ENCODE measurements at regions not wholly inside any gene's neighbourhood (a gene's known extent, or its start where the extent isn't known, plus 50 kb on each side); places are given as distances from the start of the nearest gene placed in this dataset.

GRCh38 chr12:19630536-19630935 lies 191.2 kb downstream of the AEBP2 start:
- Histone ChIP-seq H3K9ac (ENCODE audit: low read depth, low read length, poor library complexity, severe bottlenecking) (no peak overlapping the region), H4K20me1 (ENCODE audit: insufficient read depth, low read length, poor library complexity, severe bottlenecking) (no peaks in the 10 kb centered on the region), H3F3A (ENCODE audit: low read depth) (no peaks in the 10 kb centered on the region), H3K79me2 (ENCODE audit: insufficient read depth, low read length) (no peaks in the 10 kb centered on the region), H2AFZ (ENCODE audit: low read length) (no peak overlapping the region), H3K36me3 (ENCODE audit: insufficient read depth, low read length) (no peaks in the 10 kb centered on the region), H3K4me1 (ENCODE audit: insufficient read depth, low read length, poor library complexity, severe bottlenecking) (no peaks in the 10 kb centered on the region), H3K4me2 (ENCODE audit: low read depth, low read length, poor library complexity, severe bottlenecking) (no peak overlapping the region), H3K9me3 (ENCODE audit: insufficient read depth, low read depth, low read length) (no peaks in the 10 kb centered on the region), H3K4me3 (ENCODE audit: low read length, poor library complexity, severe bottlenecking) (no peak overlapping the region), H3K27me3 (ENCODE audit: insufficient read depth, low read length, poor library complexity, severe bottlenecking) (no peaks in the 10 kb centered on the region), H3K9me2 (replicated peaks; ENCODE audit: low read depth, low read length) (no peaks in the 10 kb centered on the region)
- no peak for TF ChIP-seq EZH2phosphoT487 (IDR thresholded peaks at IDR 0.05; ENCODE audit: borderline replicate concordance)
- TF ChIP-seq, protein P1, sequence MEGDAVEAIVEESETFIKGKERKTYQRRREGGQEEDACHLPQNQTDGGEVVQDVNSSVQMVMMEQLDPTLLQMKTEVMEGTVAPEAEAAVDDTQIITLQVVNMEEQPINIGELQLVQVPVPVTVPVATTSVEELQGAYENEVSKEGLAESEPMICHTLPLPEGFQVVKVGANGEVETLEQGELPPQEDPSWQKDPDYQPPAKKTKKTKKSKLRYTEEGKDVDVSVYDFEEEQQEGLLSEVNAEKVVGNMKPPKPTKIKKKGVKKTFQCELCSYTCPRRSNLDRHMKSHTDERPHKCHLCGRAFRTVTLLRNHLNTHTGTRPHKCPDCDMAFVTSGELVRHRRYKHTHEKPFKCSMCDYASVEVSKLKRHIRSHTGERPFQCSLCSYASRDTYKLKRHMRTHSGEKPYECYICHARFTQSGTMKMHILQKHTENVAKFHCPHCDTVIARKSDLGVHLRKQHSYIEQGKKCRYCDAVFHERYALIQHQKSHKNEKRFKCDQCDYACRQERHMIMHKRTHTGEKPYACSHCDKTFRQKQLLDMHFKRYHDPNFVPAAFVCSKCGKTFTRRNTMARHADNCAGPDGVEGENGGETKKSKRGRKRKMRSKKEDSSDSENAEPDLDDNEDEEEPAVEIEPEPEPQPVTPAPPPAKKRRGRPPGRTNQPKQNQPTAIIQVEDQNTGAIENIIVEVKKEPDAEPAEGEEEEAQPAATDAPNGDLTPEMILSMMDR (conservative IDR thresholded peaks at IDR 0.05; ENCODE audit: low read length), result no peak

DNA sequence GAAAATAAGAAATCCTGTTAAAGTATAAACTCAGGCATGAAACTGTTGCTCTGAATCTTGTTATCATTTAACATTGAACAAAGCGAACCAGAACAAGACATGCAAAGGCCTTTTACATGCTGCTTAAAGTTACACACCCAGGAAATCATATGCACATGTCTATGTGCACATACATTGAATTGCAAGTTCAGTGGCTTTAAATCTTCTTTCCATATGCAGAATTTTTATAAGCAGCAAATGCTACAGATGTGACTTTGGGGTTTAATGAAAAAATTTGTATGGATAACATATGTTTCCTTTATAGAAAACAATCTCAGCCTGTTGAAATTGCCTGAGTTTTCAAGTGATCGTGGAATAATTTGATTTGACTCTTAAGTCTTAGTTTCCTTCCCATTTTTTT lies 193.9 kb downstream of the AEBP2 start:
- no peaks in the 10 kb centered on the region for H3K27me3 ChIP-seq (ENCODE audit: insufficient read depth, low read length, poor library complexity, severe bottlenecking)
- H3K9me2 ChIP-seq (replicated peaks; ENCODE audit: low read depth, low read length), result no peaks in the 10 kb centered on the region
- no peak for TF ChIP-seq EZH2phosphoT487 (IDR thresholded peaks at IDR 0.05; ENCODE audit: borderline replicate concordance)
- TF ChIP-seq, protein P1 (conservative IDR thresholded peaks at IDR 0.05; ENCODE audit: low read length), result no peak
- H3F3A ChIP-seq (ENCODE audit: low read depth), result no peaks in the 10 kb centered on the region
- H3K9me3 ChIP-seq (ENCODE audit: insufficient read depth, low read depth, low read length), result no peaks in the 10 kb centered on the region
- H3K36me3 ChIP-seq (ENCODE audit: insufficient read depth, low read length), result no peaks in the 10 kb centered on the region
- no peak overlapping the region for H3K9ac ChIP-seq (ENCODE audit: low read depth, low read length, poor library complexity, severe bottlenecking)
- no peak overlapping the region for H3K4me2 ChIP-seq (ENCODE audit: low read depth, low read length, poor library complexity, severe bottlenecking)
- H4K20me1 ChIP-seq (ENCODE audit: insufficient read depth, low read length, poor library complexity, severe bottlenecking), result no peaks in the 10 kb centered on the region
- no peak overlapping the region for H2AFZ ChIP-seq (ENCODE audit: low read length)
- H3K4me3 ChIP-seq (ENCODE audit: low read length, poor library complexity, severe bottlenecking), result no peak overlapping the region
- no peaks in the 10 kb centered on the region for H3K4me1 ChIP-seq (ENCODE audit: insufficient read depth, low read length, poor library complexity, severe bottlenecking)
- no peaks in the 10 kb centered on the region for H3K79me2 ChIP-seq (ENCODE audit: insufficient read depth, low read length)

DNA sequence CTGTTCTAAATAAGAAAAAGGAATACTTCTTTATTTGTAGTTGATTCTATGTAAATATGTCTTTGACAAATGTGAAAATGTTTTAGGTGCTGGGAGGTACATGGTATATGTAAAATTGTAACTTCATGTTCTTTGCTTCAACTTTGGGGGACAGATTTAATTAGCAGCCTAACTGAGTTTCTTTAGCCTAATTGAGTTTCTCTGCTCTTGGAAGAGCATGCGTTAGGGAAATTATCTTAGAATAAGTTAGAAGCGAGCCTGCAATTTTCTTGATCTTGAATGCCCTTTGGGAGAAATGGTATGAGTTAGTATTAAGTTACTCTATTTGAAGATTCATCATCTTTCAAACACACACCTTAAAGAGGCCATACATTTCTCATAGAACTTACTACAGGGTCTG lies 194.3 kb downstream of the AEBP2 start:
- TF ChIP-seq, protein P1 (conservative IDR thresholded peaks at IDR 0.05; ENCODE audit: low read length), result no peak
- TF ChIP-seq EZH2phosphoT487 (IDR thresholded peaks at IDR 0.05; ENCODE audit: borderline replicate concordance), result no peak
- Histone ChIP-seq H3K27me3 (ENCODE audit: insufficient read depth, low read length, poor library complexity, severe bottlenecking) (no peaks in the 10 kb centered on the region), H3K4me2 (ENCODE audit: low read depth, low read length, poor library complexity, severe bottlenecking) (no peak overlapping the region), H3F3A (ENCODE audit: low read depth) (no peaks in the 10 kb centered on the region), H3K9me3 (ENCODE audit: insufficient read depth, low read depth, low read length) (no peaks in the 10 kb centered on the region), H4K20me1 (ENCODE audit: insufficient read depth, low read length, poor library complexity, severe bottlenecking) (no peaks in the 10 kb centered on the region), H3K79me2 (ENCODE audit: insufficient read depth, low read length) (no peaks in the 10 kb centered on the region), H3K9ac (ENCODE audit: low read depth, low read length, poor library complexity, severe bottlenecking) (no peak overlapping the region), H3K36me3 (ENCODE audit: insufficient read depth, low read length) (no peaks in the 10 kb centered on the region), H3K4me1 (ENCODE audit: insufficient read depth, low read length, poor library complexity, severe bottlenecking) (no peaks in the 10 kb centered on the region), H2AFZ (ENCODE audit: low read length) (no peak overlapping the region), H3K9me2 (replicated peaks; ENCODE audit: low read depth, low read length) (no peaks in the 10 kb centered on the region), H3K4me3 (ENCODE audit: low read length, poor library complexity, severe bottlenecking) (no peak overlapping the region)
